Activated T-cell treated with anti-CD3 and anti-CD28 coated beads for 48 hours (primary cell): ENCODE measurements at regions not wholly inside any gene's neighbourhood (a gene's known extent, or its start where the extent isn't known, plus 50 kb on each side); places are given as distances from the start of the nearest gene placed in this dataset.

Source experiments
- DNase-seq: peaks from one replicate; pipeline ENCODE4 v3.0.0-alpha.2; 2020; ENCODE audit warnings: low read depth

- no peak for DNase-seq
Measured at GRCh38 chr5:60335913-60336312, 364.1 kb downstream of the DEPDC1B start.

GRCh38 chr5:60334281-60334713 is 365.7 kb downstream of the DEPDC1B start:
- DNase-seq, result no peak

- DNase-seq, result no peak
Measured at GRCh38 chr5:60333005-60333571, 366.9 kb downstream of the DEPDC1B start.

- no peak for DNase-seq
Measured at GRCh38 chr5:60332244-60333004, 367.5 kb downstream of the DEPDC1B start.

GRCh38 chr5:60330236-60330635 is 369.7 kb downstream of the DEPDC1B start:
- no peak for DNase-seq

- DNase-seq, result no peak
Measured at GRCh38 chr5:60325870-60326269, 374.1 kb downstream of the DEPDC1B start.

GRCh38 chr5:60323596-60323995 is 376.4 kb downstream of the DEPDC1B start:
- DNase-seq, result no peak

GRCh38 chr5:60312098-60312497 is 387.9 kb downstream of the DEPDC1B start:
- no peak for DNase-seq

GRCh38 chr5:60299944-60300343 is 400.0 kb downstream of the DEPDC1B start:
- no peak for DNase-seq

- DNase-seq, result no peak
Measured at GRCh38 chr5:60297658-60298057, 402.3 kb downstream of the DEPDC1B start.

- no peak for DNase-seq
Measured at GRCh38 chr5:60295423-60295822, 401.9 kb upstream of the PDE4D start.

- DNase-seq, result no peak
Measured at GRCh38 chr5:60293518-60293917, 400.0 kb upstream of the PDE4D start.

- DNase-seq, result peak; percentile 1
Measured at GRCh38 chr5:60287174-60287771, 393.7 kb upstream of the PDE4D start.

GRCh38 chr5:60285910-60286309 is 392.4 kb upstream of the PDE4D start:
- DNase-seq, result no peak

- no peak for DNase-seq
Measured at GRCh38 chr5:60280943-60281342, 387.4 kb upstream of the PDE4D start.

- DNase-seq, result no peak
Measured at GRCh38 chr5:60277941-60278340, 384.4 kb upstream of the PDE4D start.

- no peak for DNase-seq
Measured at GRCh38 chr5:60274747-60275146, 381.2 kb upstream of the PDE4D start.

GRCh38 chr5:60271517-60271916 is 378.0 kb upstream of the PDE4D start:
- DNase-seq, result no peak

GRCh38 chr5:60267907-60268306 is 374.4 kb upstream of the PDE4D start:
- DNase-seq, result no peak

GRCh38 chr5:60263346-60263745 is 369.8 kb upstream of the PDE4D start:
- no peak for DNase-seq

- DNase-seq, result no peak
Measured at GRCh38 chr5:60262576-60263295, 369.2 kb upstream of the PDE4D start.

GRCh38 chr5:60261732-60262131 is 368.2 kb upstream of the PDE4D start:
- DNase-seq, result no peak

- no peak for DNase-seq
Measured at GRCh38 chr5:60260658-60261057, 367.1 kb upstream of the PDE4D start.
